OCI-LY1 (cell line): ENCODE measurements at regions not wholly inside any gene's neighbourhood (a gene's known extent, or its start where the extent isn't known, plus 50 kb on each side); places are given as distances from the start of the nearest gene placed in this dataset.

ENCODE experiments used
- H2AFZ ChIP-seq: fragments of 200-600 bp; sonication (generic), shearing (Covaris generic); 2 replicates; pipeline ENCODE4 v1.6.0; 2014; ENCODE audit warnings: antibody characterized with exemption, mild to moderate bottlenecking, low read length
- H3F3A ChIP-seq: fragments of 200-600 bp; sonication (generic), shearing (Covaris generic); 2 replicates; pipeline ENCODE4 v1.6.0; 2014; ENCODE audit warnings: mild to moderate bottlenecking, antibody characterized with exemption, low read length, moderate library complexity; ENCODE audit not compliant: insufficient read depth
- H3K27ac ChIP-seq: fragments of 200-600 bp; sonication (generic); 2 replicates; pipeline ENCODE4 v1.5.1; 2014; ENCODE audit warnings: low read length, mixed run types, mild to moderate bottlenecking, low read depth; ENCODE audit not compliant: poor library complexity, severe bottlenecking
- H3K27me3 ChIP-seq: fragments of 200-600 bp; sonication (generic); 2 replicates; pipeline ENCODE4 v1.6.0; 2014; ENCODE audit warnings: antibody characterized with exemption, mild to moderate bottlenecking, low read length, moderate library complexity; ENCODE audit not compliant: insufficient read depth
- H3K36me3 ChIP-seq: fragments of 200-600 bp; sonication (generic); 2 replicates; pipeline ENCODE4 v1.6.1; 2014; ENCODE audit warnings: mild to moderate bottlenecking, antibody characterized with exemption, low read length, moderate library complexity, mixed read lengths; ENCODE audit not compliant: insufficient read depth
- H3K4me1 ChIP-seq: fragments of 200-600 bp; sonication (generic); 2 replicates; pipeline ENCODE4 v1.5.1; 2014; ENCODE audit warnings: mild to moderate bottlenecking, low read length, moderate library complexity; ENCODE audit not compliant: insufficient read depth, severe bottlenecking
- H3K4me2 ChIP-seq: fragments of 200-600 bp; sonication (generic), shearing (Covaris generic); 2 replicates; pipeline ENCODE4 v1.6.1; 2014; ENCODE audit warnings: low read length
- H3K4me3 ChIP-seq: fragments of 200-600 bp; sonication (generic); 2 replicates; pipeline ENCODE4 v1.5.1; 2014; ENCODE audit warnings: low read length, low read depth, mild to moderate bottlenecking, mixed read lengths; ENCODE audit not compliant: poor library complexity, severe bottlenecking
- H3K79me2 ChIP-seq: fragments of 200-600 bp; shearing (Covaris generic); 2 replicates; pipeline ENCODE4 v1.6.1; 2016; ENCODE audit warnings: mixed run types, low read length, mixed read lengths; ENCODE audit not compliant: insufficient read depth
- H3K9ac ChIP-seq: fragments of 200-600 bp; sonication (generic), shearing (Covaris generic); 2 replicates; pipeline ENCODE4 v1.6.1; 2014; ENCODE audit warnings: mild to moderate bottlenecking, low read length, mixed read lengths
- H3K9me2 ChIP-seq: fragments of 200-600 bp; sonication (generic), shearing (Covaris generic); 2 replicates; pipeline ENCODE4 v1.6.1; 2014; ENCODE audit warnings: low read depth, mild to moderate bottlenecking, low read length, mixed read lengths
- H3K9me3 ChIP-seq: fragments of 200-600 bp; shearing (Covaris generic); 2 replicates; pipeline ENCODE4 v1.6.1; 2014; ENCODE audit warnings: low read length, mixed read lengths
- H4K20me1 ChIP-seq: fragments of 200-600 bp; sonication (generic), shearing (Covaris generic); 2 replicates; pipeline ENCODE4 v1.6.0; 2016; ENCODE audit warnings: mild to moderate bottlenecking, low read length; ENCODE audit not compliant: insufficient read depth
- CTCF ChIP-seq: fragments of 200-600 bp; sonication (generic), shearing (Covaris generic); IDR thresholded peaks from 2 replicates; pipeline ENCODE4 v1.5.1; 2017; ENCODE audit warnings: mild to moderate bottlenecking, antibody characterized with exemption, low read length, moderate library complexity, mixed read lengths
- EZH2 ChIP-seq: fragments of 200-600 bp; sonication (generic), shearing (Covaris generic); IDR thresholded peaks from 2 replicates; pipeline ENCODE4 v1.8.0; 2017; ENCODE audit warnings: borderline replicate concordance, mixed run types, mild to moderate bottlenecking, antibody characterized with exemption, low read length, moderate library complexity, mixed read lengths

DNA sequence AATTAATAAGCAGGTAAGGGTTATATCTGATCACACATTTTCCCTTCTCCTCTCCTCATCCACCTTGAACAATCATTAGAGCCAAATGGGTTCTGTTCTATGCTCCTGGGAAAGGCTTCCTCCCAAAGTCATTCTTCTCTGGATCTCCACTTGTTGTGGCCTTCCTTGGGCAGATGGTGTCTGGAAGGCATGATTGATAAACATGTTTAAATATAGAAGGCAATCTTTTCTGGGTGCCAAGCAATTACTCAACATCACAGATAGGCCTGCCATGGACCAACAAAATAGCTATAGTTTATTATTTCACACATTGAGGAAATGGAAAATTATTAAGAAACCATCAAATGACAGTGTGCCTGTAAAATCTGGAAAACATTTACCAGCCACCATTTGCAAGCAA, 73.5 kb downstream of the KCNA4 start:
- H4K20me1 ChIP-seq = no peaks in the 10 kb centered on the region
- no peaks in the 10 kb centered on the region for H3K36me3 ChIP-seq
- H3K27me3 ChIP-seq = no peaks in the 10 kb centered on the region
- no peak overlapping the region for H3K4me3 ChIP-seq
- no peak overlapping the region for H3K27ac ChIP-seq
- TF ChIP-seq EZH2 (no peak), CTCF (no peak)
- no peaks in the 10 kb centered on the region for H3F3A ChIP-seq
- no peak overlapping the region for H3K4me2 ChIP-seq
- no peaks in the 10 kb centered on the region for H3K9me3 ChIP-seq
- H3K79me2 ChIP-seq = no peaks in the 10 kb centered on the region
- H3K9me2 ChIP-seq = no peaks in the 10 kb centered on the region
- no peaks in the 10 kb centered on the region for H3K4me1 ChIP-seq
- H2AFZ ChIP-seq = no peak overlapping the region
- no peak overlapping the region for H3K9ac ChIP-seq

- H3K79me2 ChIP-seq = no peaks in the 10 kb centered on the region
- H3K4me3 ChIP-seq = no peak overlapping the region
- no peak overlapping the region for H2AFZ ChIP-seq
- no peak for TF ChIP-seq CTCF
- TF ChIP-seq EZH2 = no peak
- H3K4me2 ChIP-seq = no peak overlapping the region
- H3K27me3 ChIP-seq = no peaks in the 10 kb centered on the region
- no peak overlapping the region for H3K9ac ChIP-seq
- H3K27ac ChIP-seq = no peak overlapping the region
- H3F3A ChIP-seq = no peaks in the 10 kb centered on the region
- H3K9me3 ChIP-seq = no peaks in the 10 kb centered on the region
- no peaks in the 10 kb centered on the region for H3K4me1 ChIP-seq
- H3K9me2 ChIP-seq = no peaks in the 10 kb centered on the region
- H4K20me1 ChIP-seq = no peaks in the 10 kb centered on the region
- no peaks in the 10 kb centered on the region for H3K36me3 ChIP-seq
These were observed 79.3 kb downstream of the KCNA4 start for GRCh38 chr11:29937526-29937925.

GRCh38 chr11:29934115-29934638, 82.7 kb downstream of the KCNA4 start:
- no peaks in the 10 kb centered on the region for H3F3A ChIP-seq
- H3K9me3 ChIP-seq = no peaks in the 10 kb centered on the region

More at GRCh38 chr11:29934115-29934638, 82.7 kb downstream of the KCNA4 start:
- Histone ChIP-seq H3K4me3 (no peak overlapping the region), H3K9ac (no peak overlapping the region), H3K4me2 (no peak overlapping the region), H3K36me3 (no peaks in the 10 kb centered on the region), H2AFZ (no peak overlapping the region), H3K79me2 (no peaks in the 10 kb centered on the region), H3K27me3 (no peaks in the 10 kb centered on the region), H3K9me2 (no peaks in the 10 kb centered on the region), H3K4me1 (no peaks in the 10 kb centered on the region), H3K27ac (no peak overlapping the region), H4K20me1 (no peaks in the 10 kb centered on the region)
- TF ChIP-seq CTCF = no peak
- TF ChIP-seq EZH2 = no peak
